GM19468 (cell line): ENCODE measurements at regions not wholly inside any gene's neighbourhood (a gene's known extent, or its start where the extent isn't known, plus 50 kb on each side); places are given as distances from the start of the nearest gene placed in this dataset.
"Not testable (repeated sequence)": the region's sequence is repeated elsewhere in the genome, so short reads cannot be mapped to it uniquely, and the experiment has no call there.

ENCODE experiments used
- ATAC-seq: cut with Tn5 transposase; IDR thresholded peaks from one replicate; pipeline ENCODE4 v1.9.1; 2021; ENCODE audit warnings: mild to moderate bottlenecking, moderate library complexity, moderate number of reproducible peaks; ENCODE audit not compliant: unreplicated experiment; ENCODE audit errors: extremely low read depth

- ATAC-seq: no peak
These were observed 1107.3 kb downstream of the SLC6A15 start for GRCh38 chr12:83805156-83805772.

- ATAC-seq: no peak
These were observed 1110.6 kb downstream of the SLC6A15 start for GRCh38 chr12:83801972-83802371.

GRCh38 chr12:83800022-83800421, 1112.6 kb downstream of the SLC6A15 start:
- no peak for ATAC-seq

- no peak for ATAC-seq
These were observed 1109.8 kb downstream of the TMTC2 start for GRCh38 chr12:83796531-83796930.

- ATAC-seq: no peak
These were observed 1106.9 kb downstream of the TMTC2 start for GRCh38 chr12:83793616-83794015.

GRCh38 chr12:83784298-83784890, 1097.7 kb downstream of the TMTC2 start:
- no peak for ATAC-seq

GRCh38 chr12:83779526-83779925, 1092.8 kb downstream of the TMTC2 start:
- ATAC-seq: no peak

GRCh38 chr12:83769151-83769550, 1082.4 kb downstream of the TMTC2 start:
- ATAC-seq: no peak

GRCh38 chr12:83767723-83768122, 1081.0 kb downstream of the TMTC2 start:
- no peak for ATAC-seq

- ATAC-seq: no peak
These were observed 1076.7 kb downstream of the TMTC2 start for GRCh38 chr12:83763425-83763824.

- ATAC-seq: no peak
These were observed 1073.2 kb downstream of the TMTC2 start for GRCh38 chr12:83759906-83760305.

GRCh38 chr12:83758888-83759631, 1072.4 kb downstream of the TMTC2 start:
- ATAC-seq: no peak

- no peak for ATAC-seq
These were observed 1067.2 kb downstream of the TMTC2 start for GRCh38 chr12:83753904-83754303.

GRCh38 chr12:83753205-83753604, 1066.5 kb downstream of the TMTC2 start:
- no peak for ATAC-seq

- ATAC-seq: no peak
These were observed 1052.9 kb downstream of the TMTC2 start for GRCh38 chr12:83739607-83740006.

- no peak for ATAC-seq
These were observed 1024.1 kb downstream of the TMTC2 start for GRCh38 chr12:83710851-83711250.

- ATAC-seq: no peak
These were observed 1023.2 kb downstream of the TMTC2 start for GRCh38 chr12:83709899-83710298.

GRCh38 chr12:83700838-83701237, 1014.1 kb downstream of the TMTC2 start:
- ATAC-seq: no peak

GRCh38 chr12:83696311-83696710, 1009.6 kb downstream of the TMTC2 start:
- ATAC-seq: not testable (repeated sequence)

GRCh38 chr12:83691730-83692129, 1005.0 kb downstream of the TMTC2 start:
- no peak for ATAC-seq

GRCh38 chr12:83690465-83690864, 1003.8 kb downstream of the TMTC2 start:
- ATAC-seq: no peak
